ENCODE measurements at regions not wholly inside any gene's neighbourhood (a gene's known extent, or its start where the extent isn't known, plus 50 kb on each side); places are given as distances from the start of the nearest gene placed in this dataset.

DNA sequence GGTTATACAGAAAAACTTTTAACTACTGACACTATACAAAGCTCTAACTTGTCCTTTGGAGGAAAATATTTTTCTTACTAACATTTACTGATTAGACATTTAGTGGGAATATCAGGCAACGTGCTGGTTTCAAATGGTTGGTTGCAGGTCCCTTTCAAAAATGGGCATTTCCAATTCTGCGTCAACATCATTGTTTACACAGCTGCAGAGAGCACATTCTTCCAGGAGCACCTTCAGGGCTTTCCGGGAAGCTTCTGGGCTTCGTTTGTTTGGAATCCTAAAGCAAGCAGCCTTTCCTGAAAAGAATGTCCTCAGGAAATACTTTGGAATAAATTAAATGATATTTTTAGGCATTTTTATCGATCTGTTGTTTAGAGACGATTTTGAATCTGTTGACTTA is 289.7 kb downstream of the TRIML1 start:
- DNase-seq (ENCODE audit: low read depth), result no peak
- no peak for TF ChIP-seq CTCF (IDR thresholded peaks at IDR 0.05; ENCODE audit: insufficient read depth, low read length)
- H3K4me3 ChIP-seq (ENCODE audit: low read depth, low read length), result no peak overlapping the region

- H3K4me3 ChIP-seq (ENCODE audit: low read depth, low read length), result no peak overlapping the region
- no peak for TF ChIP-seq CTCF (IDR thresholded peaks at IDR 0.05; ENCODE audit: insufficient read depth, low read length)
- no peak for DNase-seq (ENCODE audit: low read depth)
Observed at GRCh38 chr4:188429965-188430364, 290.7 kb downstream of the TRIML1 start.

DNA sequence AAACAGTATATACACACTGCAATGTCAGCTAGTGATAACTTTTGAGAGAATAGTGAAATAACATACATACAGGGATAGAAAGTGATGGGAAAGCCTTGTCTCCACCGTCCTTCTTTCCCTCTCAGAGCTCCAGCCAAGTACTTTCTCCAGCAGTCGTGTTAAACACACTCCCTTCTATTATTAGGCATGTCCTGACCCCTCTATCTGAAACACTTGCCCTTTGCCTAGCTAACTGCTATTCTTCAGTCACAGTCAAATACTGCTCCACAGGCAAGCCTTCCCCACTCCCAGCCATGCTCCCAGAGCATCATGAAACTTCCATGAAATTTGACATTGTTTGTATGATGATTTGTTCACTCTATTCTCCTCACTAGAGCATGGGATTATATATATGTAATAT is 291.1 kb downstream of the TRIML1 start:
- H3K4me3 ChIP-seq (ENCODE audit: low read depth, low read length), result no peak overlapping the region
- DNase-seq (ENCODE audit: low read depth), result no peak
- TF ChIP-seq CTCF (IDR thresholded peaks at IDR 0.05; ENCODE audit: insufficient read depth, low read length), result no peak

DNA sequence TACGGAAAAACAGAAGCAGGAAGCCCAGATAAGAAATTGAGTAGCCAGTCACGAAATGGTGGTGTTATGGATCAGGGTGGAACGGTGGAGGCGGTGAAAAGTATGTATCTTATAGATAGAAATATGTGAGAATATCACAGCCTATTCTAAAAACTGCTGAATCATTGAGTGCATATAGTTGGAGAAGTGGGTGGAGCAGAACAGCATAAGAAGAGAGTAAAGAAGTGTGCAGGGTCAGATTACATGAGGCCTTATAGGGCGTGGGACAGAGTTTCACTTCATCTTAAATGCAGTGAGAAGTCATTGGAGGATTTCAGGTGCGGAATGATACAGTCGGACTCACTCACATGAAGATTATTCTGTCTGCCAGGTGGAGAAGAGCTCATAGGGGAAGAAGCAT is 293.1 kb downstream of the TRIML1 start:
- H3K4me3 ChIP-seq (ENCODE audit: low read depth, low read length), result no peak overlapping the region
- no peak for DNase-seq (ENCODE audit: low read depth)
- no peak for TF ChIP-seq CTCF (IDR thresholded peaks at IDR 0.05; ENCODE audit: insufficient read depth, low read length)

GRCh38 chr4:188433741-188434315 is 294.6 kb downstream of the TRIML1 start:
- no peak for DNase-seq (ENCODE audit: low read depth)
- H3K4me3 ChIP-seq (ENCODE audit: low read depth, low read length), result no peak overlapping the region
- TF ChIP-seq CTCF (IDR thresholded peaks at IDR 0.05; ENCODE audit: insufficient read depth, low read length), result no peak

GRCh38 chr4:188434643-188435042 is 295.4 kb downstream of the TRIML1 start:
- no peak for TF ChIP-seq CTCF (IDR thresholded peaks at IDR 0.05; ENCODE audit: insufficient read depth, low read length)
- no peak overlapping the region for H3K4me3 ChIP-seq (ENCODE audit: low read depth, low read length)
- DNase-seq (ENCODE audit: low read depth), result no peak

- TF ChIP-seq CTCF (IDR thresholded peaks at IDR 0.05; ENCODE audit: insufficient read depth, low read length), result no peak
- H3K4me3 ChIP-seq (ENCODE audit: low read depth, low read length), result no peak overlapping the region
- no peak for DNase-seq (ENCODE audit: low read depth)
Observed at GRCh38 chr4:188435381-188435780, 296.1 kb downstream of the TRIML1 start.
